Ectodermal cell (in vitro differentiated cells): ENCODE measurements at regions not wholly inside any gene's neighbourhood (a gene's known extent, or its start where the extent isn't known, plus 50 kb on each side); places are given as distances from the start of the nearest gene placed in this dataset.
"Not testable (repeated sequence)": the region's sequence is repeated elsewhere in the genome, so short reads cannot be mapped to it uniquely, and the experiment has no call there.

Source experiments
- H3K27ac ChIP-seq: 2 replicates; pipeline ENCODE4 v1.7.0; 2013; ENCODE audit warnings: mild to moderate bottlenecking, low read depth, low read length; ENCODE audit not compliant: insufficient read depth, poor library complexity, severe bottlenecking
- H3K27me3 ChIP-seq: 2 replicates; pipeline ENCODE4 v1.7.0; 2013; ENCODE audit warnings: mild to moderate bottlenecking, low read length; ENCODE audit not compliant: insufficient read depth, control insufficient read depth, poor library complexity, severe bottlenecking
- H3K36me3 ChIP-seq: one replicate; pipeline ENCODE4 v1.7.0; 2013; ENCODE audit warnings: low read length; ENCODE audit not compliant: control insufficient read depth, insufficient read depth
- H3K4me1 ChIP-seq: one replicate; pipeline ENCODE4 v1.7.0; 2013; ENCODE audit warnings: low read length; ENCODE audit not compliant: control insufficient read depth, insufficient read depth
- H3K4me3 ChIP-seq: 2 replicates; pipeline ENCODE4 v1.7.0; 2013; ENCODE audit warnings: low read depth, low read length, control low read depth; ENCODE audit not compliant: insufficient read depth
- H3K9me3 ChIP-seq: 2 replicates; pipeline ENCODE4 v1.7.0; 2013; ENCODE audit warnings: mild to moderate bottlenecking, low read length, moderate library complexity; ENCODE audit not compliant: control insufficient read depth
- WGBS, 2 experiments: methylation state at CpG; one replicate each; pipeline ENCODE4 v1.1.7; 2013; ENCODE audit warnings: missing lambda C conversion rate in 2 of 2; 5-methylcytosine and 5-hydroxymethylcytosine counted together

DNA sequence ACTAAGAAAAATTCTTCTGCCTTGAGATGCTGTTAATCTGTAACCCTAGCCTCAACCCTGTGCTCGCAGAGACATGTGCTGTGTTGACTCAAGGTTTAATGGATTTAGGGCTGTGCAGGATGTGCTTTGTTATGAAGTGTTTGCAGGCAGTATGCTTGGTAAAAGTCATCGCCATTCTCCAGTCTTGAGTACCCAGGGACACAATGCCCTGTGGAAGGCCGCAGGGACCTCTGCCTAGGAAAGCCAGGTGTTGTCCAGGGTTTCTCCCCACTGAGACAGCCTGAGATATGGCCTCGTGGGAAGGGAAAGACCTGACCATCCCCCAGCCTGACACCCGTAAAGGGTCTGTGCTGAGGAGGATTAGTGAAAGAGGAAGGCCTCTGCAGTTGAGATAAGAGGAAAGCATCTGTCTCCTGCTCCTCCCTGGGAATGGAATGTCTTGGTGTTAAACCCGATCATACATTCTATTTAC lies 94.2 kb upstream of the ARG1 start:
- not testable (repeated sequence) for H3K4me1 ChIP-seq, H3K27ac ChIP-seq, H3K9me3 ChIP-seq, H3K27me3 ChIP-seq, H3K4me3 ChIP-seq, H3K36me3 ChIP-seq
- WGBS, 2 experiments: 68 to 71% methylated on average over 6 of the region's 6 CpGs

GRCh38 chr6:131486608-131487007 lies 86.4 kb upstream of the ARG1 start:
- Histone ChIP-seq H3K27me3 (no peaks in the 10 kb centered on the region), H3K4me3 (no peak overlapping the region)
- WGBS, 2 experiments: 96 to 97% methylated on average over 2 of the region's 2 CpGs

DNA sequence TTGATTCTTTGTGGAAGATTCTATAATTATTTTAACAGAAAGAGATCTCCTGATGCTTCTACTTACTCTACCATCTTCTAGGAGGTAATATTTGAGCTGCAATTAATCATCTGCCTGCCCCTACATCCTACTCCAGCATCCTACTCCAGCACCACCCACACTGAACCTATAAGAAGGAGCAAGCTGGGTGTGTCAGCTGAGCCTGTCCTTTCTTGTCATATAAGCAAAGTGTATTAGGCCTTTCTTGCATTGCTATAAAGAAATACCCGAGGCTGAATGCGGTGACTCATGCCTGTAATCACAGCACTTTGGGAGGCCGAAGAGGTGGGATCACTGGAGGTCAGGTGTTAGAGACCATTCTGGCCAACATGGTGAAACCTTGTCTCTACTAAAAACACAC lies 84.2 kb upstream of the ARG1 start:
- Histone ChIP-seq H3K27ac (no peak overlapping the region), H3K4me3 (no peak overlapping the region), H3K27me3 (no peaks in the 10 kb centered on the region), H3K36me3 (no peaks in the 10 kb centered on the region), H3K4me1 (no peaks in the 10 kb centered on the region), H3K9me3 (no peaks in the 10 kb centered on the region)
- 95 to 98% methylated on average over 3 of the region's 3 CpGs for WGBS, 2 experiments

More at GRCh38 chr6:131486608-131487007, 86.4 kb upstream of the ARG1 start:
- Histone ChIP-seq H3K36me3 (no peaks in the 10 kb centered on the region), H3K4me1 (no peaks in the 10 kb centered on the region), H3K27ac (no peak overlapping the region), H3K9me3 (no peaks in the 10 kb centered on the region)

DNA sequence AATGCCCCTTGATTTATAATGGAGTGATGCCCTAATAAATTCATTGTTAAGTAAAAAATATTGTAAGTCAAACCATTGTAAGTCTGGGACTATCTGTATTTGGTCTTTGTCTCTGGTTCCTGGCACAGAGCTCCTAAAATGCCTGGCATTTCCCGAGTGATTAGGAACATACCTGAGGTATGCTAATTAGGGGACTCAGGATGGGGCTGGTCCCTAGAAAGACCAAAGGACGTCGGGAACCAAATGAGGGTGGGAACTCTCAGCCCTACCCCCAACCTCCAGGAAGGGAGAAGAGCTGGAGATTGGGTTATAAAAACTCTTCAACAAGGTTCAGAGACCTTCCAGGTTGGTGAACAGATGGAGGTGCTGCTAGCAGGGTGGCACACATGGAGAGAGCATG lies 82.6 kb upstream of the ARG1 start:
- no peak overlapping the region for H3K27ac ChIP-seq
- H3K9me3 ChIP-seq: no peaks in the 10 kb centered on the region
- H3K36me3 ChIP-seq: no peaks in the 10 kb centered on the region
- H3K4me3 ChIP-seq: no peak overlapping the region
- 25 to 39% methylated on average over 3 of the region's 3 CpGs for WGBS, 2 experiments
- H3K4me1 ChIP-seq: no peaks in the 10 kb centered on the region
- H3K27me3 ChIP-seq: no peaks in the 10 kb centered on the region

- WGBS, 2 experiments: 93 to 99% methylated on average over 4 of the region's 4 CpGs
- Histone ChIP-seq H3K9me3 (no peaks in the 10 kb centered on the region), H3K4me3 (no peak overlapping the region)
These were observed 80.0 kb upstream of the ARG1 start for GRCh38 chr6:131492932-131493573.

DNA sequence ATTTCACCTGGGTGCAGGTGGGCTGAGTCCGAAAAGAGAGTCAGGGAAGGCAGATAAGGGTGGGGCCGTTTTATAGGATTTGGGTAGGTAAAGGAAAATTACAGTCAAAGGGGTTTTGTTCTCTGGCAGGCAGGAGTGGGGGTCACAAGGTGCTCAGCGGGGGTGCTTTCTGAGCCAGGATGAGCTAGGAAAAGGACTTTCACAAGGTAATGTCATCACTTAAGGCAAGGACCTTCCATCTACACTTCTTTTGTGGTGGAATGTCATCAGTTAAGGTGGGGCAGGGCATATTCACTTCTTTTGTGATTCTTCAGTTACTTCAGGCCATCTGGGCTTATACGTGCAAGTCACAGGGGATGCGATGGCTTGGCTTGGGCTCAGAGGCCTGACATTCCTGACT lies 68.6 kb upstream of the ARG1 start:
- 67 to 76% methylated on average over 3 of the region's 5 CpGs for WGBS, 2 experiments

More at GRCh38 chr6:131492932-131493573, 80.0 kb upstream of the ARG1 start:
- H3K27ac ChIP-seq: no peak overlapping the region
- no peaks in the 10 kb centered on the region for H3K27me3 ChIP-seq
- H3K4me1 ChIP-seq: no peaks in the 10 kb centered on the region
- H3K36me3 ChIP-seq: no peaks in the 10 kb centered on the region

DNA sequence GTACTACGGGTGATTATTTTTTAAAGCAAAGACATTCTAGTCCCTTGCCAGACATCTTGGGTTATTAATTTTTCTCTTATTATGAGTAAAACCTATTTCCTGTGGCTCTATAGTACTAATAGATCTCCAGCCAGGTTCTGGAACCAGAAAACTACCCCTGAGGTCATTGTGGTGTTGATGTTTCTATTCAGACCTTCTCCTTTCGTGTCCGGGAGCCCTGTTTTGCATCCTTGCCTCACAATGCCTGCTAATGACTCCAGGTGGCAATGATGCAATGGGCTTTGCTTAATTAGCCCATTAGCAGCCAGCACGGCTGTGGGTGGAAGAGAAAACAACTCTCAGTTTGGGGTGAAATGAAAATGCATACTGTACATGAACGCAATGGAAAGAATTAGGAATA lies 62.9 kb upstream of the ARG1 start:
- H3K36me3 ChIP-seq: no peaks in the 10 kb centered on the region
- no peaks in the 10 kb centered on the region for H3K9me3 ChIP-seq
- no peaks in the 10 kb centered on the region for H3K27me3 ChIP-seq
- no peaks in the 10 kb centered on the region for H3K4me1 ChIP-seq
- H3K27ac ChIP-seq: no peak overlapping the region
- H3K4me3 ChIP-seq: no peak overlapping the region
- 30 to 53% methylated on average over 3 to 5 of the region's 5 CpGs for WGBS, 2 experiments

More for the DNA sequence above, 68.6 kb upstream of the ARG1 start:
- H3K9me3 ChIP-seq, H3K36me3 ChIP-seq, H3K4me3 ChIP-seq, H3K4me1 ChIP-seq, H3K27me3 ChIP-seq, H3K27ac ChIP-seq: not testable (repeated sequence)

- H3K36me3 ChIP-seq: no peaks in the 10 kb centered on the region
- no peak overlapping the region for H3K27ac ChIP-seq
- H3K4me3 ChIP-seq: no peak overlapping the region
- H3K9me3 ChIP-seq: no peaks in the 10 kb centered on the region
- H3K4me1 ChIP-seq: no peaks in the 10 kb centered on the region
- no peaks in the 10 kb centered on the region for H3K27me3 ChIP-seq
These were observed 62.4 kb upstream of the ARG1 start for GRCh38 chr6:131510591-131510990.

GRCh38 chr6:131519670-131520436 lies 53.2 kb upstream of the ARG1 start:
- Histone ChIP-seq H3K27ac (no peak overlapping the region), H3K9me3 (no peaks in the 10 kb centered on the region), H3K4me3 (no peak overlapping the region), H3K36me3 (no peaks in the 10 kb centered on the region), H3K27me3 (no peaks in the 10 kb centered on the region), H3K4me1 (no peaks in the 10 kb centered on the region)
- WGBS, 2 experiments: 64 to 67% methylated on average over 2 of the region's 2 CpGs
